ENCODE measurements at regions not wholly inside any gene's neighbourhood (a gene's known extent, or its start where the extent isn't known, plus 50 kb on each side); places are given as distances from the start of the nearest gene placed in this dataset.

DNA sequence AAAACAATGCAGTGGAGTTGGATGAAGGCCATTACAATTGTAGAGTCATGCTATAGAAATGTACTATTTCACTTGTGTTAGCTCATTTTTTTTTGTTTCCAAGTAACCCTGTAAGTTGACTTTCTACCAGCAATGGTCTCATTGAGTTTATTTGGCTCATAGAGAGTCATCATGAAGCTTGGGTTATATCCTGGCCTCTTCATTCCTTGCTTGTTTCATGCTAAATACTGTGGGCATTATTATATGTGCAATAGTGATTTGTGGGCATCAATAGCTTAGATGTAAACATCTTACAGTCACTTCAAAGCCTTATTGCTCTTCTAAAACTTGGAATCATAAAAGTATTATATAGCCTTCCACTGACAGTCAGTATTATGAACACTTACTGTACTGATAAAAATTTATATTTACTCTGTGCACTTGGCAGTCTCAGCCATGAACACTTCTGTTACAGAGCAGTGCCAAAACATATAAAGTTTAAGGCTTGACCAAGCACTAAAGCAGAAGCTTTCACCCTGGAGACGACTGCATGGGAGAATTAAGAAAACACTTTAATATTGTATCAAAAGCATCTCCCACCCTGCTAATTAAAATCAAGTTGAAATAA, 751.2 kb downstream of the SATB2 start:
- intact Hi-C loops (cut with DNase I), result no loop called here
- Histone ChIP-seq H3K36me3 (no peaks in the 10 kb centered on the region), H3K27ac (no peak overlapping the region), H3K27me3 (peaks cover 0 to 2% (median 0%) of the 10 kb centered on the region in 7 donors), H3K4me3 (no peak overlapping the region), H3K4me1 (no peaks in the 10 kb centered on the region), H3K9me3 (peaks cover 0 to 3% (median 0%) of the 10 kb centered on the region in 11 donors)
- DNase-seq (no peak), ATAC-seq (no peak)
- WGBS, 2 donors, result 32 to 50% methylated on average over 1 of the region's 1 CpG
- TF ChIP-seq, protein P1, sequence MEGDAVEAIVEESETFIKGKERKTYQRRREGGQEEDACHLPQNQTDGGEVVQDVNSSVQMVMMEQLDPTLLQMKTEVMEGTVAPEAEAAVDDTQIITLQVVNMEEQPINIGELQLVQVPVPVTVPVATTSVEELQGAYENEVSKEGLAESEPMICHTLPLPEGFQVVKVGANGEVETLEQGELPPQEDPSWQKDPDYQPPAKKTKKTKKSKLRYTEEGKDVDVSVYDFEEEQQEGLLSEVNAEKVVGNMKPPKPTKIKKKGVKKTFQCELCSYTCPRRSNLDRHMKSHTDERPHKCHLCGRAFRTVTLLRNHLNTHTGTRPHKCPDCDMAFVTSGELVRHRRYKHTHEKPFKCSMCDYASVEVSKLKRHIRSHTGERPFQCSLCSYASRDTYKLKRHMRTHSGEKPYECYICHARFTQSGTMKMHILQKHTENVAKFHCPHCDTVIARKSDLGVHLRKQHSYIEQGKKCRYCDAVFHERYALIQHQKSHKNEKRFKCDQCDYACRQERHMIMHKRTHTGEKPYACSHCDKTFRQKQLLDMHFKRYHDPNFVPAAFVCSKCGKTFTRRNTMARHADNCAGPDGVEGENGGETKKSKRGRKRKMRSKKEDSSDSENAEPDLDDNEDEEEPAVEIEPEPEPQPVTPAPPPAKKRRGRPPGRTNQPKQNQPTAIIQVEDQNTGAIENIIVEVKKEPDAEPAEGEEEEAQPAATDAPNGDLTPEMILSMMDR (IDR thresholded peaks at IDR 0.05), result no peak

DNA sequence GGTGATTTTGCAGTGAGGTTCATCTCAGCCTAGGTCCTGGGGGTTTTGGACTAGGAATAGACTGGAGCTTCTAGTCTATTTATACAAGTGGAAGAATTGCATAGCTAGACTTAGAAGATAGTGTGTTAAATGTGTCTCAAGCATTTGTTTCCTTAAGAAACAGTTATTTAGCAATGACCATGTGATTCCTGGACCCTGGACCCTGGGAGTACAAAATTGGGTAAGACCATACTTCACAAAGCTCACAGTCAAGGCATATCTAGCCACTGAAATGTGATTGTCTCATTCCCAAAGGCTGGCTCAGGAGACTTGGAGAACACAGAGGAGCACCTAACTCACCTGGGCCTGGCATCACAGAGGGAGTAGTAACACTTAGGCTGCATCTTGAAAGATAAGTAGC, 754.5 kb downstream of the SATB2 start:
- H3K27ac ChIP-seq, result no peak overlapping the region
- H3K9me3 ChIP-seq, result no peaks in the 10 kb centered on the region
- H3K4me1 ChIP-seq, result no peaks in the 10 kb centered on the region
- H3K36me3 ChIP-seq, result no peaks in the 10 kb centered on the region
- no peak overlapping the region for H3K4me3 ChIP-seq
- no peaks in the 10 kb centered on the region for H3K27me3 ChIP-seq
- ATAC-seq (no peak), DNase-seq (no peak)
- intact Hi-C loops (cut with DNase I), result no loop called here
- TF ChIP-seq, protein P1 (IDR thresholded peaks at IDR 0.05), result no peak

DNA sequence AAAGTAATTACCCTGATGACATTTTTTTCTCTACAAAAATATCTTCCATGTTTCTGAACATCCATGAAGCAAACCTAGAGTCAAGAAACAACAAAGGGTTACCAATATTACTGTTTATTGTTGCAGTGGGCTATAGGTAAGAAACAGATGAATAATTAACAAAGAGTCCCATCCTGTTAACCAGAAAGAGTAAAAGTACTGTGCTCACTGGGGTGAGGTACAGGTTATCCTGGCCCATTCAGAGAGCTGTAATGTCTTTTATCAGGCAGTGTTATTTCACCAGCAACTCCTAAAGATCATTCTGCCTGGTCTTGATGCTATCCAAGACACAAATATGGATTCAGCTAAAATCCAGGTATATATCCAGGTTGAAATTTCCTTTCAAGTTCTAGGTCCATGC, 754.9 kb downstream of the SATB2 start:
- TF ChIP-seq, protein P1 (IDR thresholded peaks at IDR 0.05), result no peak
- Histone ChIP-seq H3K36me3 (no peaks in the 10 kb centered on the region), H3K4me3 (no peak overlapping the region), H3K4me1 (no peaks in the 10 kb centered on the region), H3K9me3 (no peaks in the 10 kb centered on the region), H3K27ac (no peak overlapping the region), H3K27me3 (no peaks in the 10 kb centered on the region)
- intact Hi-C loops (cut with DNase I), result no loop called here
- ATAC-seq, result no peak
- DNase-seq, result no peak

DNA sequence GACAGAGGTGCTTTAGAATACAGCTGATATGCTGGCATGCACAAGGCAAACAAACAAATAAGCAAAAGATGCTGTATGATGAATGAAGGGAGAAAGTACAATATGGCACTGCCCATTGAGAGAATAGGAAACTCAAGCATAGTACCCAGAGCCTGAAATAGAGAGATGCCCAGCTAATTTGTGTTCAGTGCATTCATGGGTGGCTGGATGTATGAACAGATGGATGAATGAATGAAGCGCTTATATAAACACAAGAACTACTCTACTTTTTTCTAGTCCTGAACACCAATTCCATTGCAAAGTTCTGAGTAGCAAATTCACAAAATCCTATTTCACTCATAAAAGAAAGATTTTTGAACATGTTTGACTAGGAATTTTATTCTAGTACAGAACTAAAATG, 756.3 kb downstream of the SATB2 start:
- Histone ChIP-seq H3K4me1 (no peaks in the 10 kb centered on the region), H3K9me3 (no peaks in the 10 kb centered on the region), H3K4me3 (no peak overlapping the region), H3K27ac (no peak overlapping the region), H3K27me3 (no peaks in the 10 kb centered on the region), H3K36me3 (no peaks in the 10 kb centered on the region)
- no peak for DNase-seq
- 85 to 100% methylated on average over 1 of the region's 1 CpG for WGBS, 2 donors
- TF ChIP-seq, protein P1 (IDR thresholded peaks at IDR 0.05), result no peak
- intact Hi-C loops (cut with DNase I), result no loop called here
- ATAC-seq, result no peak
